ENCODE measurements at regions not wholly inside any gene's neighbourhood (a gene's known extent, or its start where the extent isn't known, plus 50 kb on each side); places are given as distances from the start of the nearest gene placed in this dataset.

DNA sequence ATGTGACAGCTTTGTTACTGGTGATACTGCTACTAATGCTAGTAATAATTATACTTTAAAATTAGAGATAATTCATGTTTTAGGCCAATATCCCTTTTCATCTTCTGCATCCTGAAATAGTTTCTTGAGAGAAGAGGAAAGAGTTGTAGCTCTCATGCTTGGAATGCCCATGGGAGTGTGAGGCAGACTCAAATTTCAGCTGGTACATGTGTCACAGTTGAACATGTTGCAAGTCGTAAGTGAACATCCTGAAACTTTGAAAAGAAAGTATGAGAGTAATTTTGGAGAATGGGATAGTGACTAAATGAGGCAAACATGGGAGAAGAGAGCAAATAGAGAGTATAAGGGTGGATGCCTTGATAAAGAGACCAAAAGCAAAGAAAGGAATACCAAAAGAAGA is 168.0 kb downstream of the TMTC3 start:
- TF ChIP-seq POLR2A (IDR thresholded peaks at IDR 0.05; ENCODE audit: low read length) (no peak), GATA1 (IDR thresholded peaks at IDR 0.05; ENCODE audit: low read depth, low read length) (no peak)

Measured in erythroblast (primary cell).